OCI-LY7 (cell line): ENCODE measurements at regions not wholly inside any gene's neighbourhood (a gene's known extent, or its start where the extent isn't known, plus 50 kb on each side); places are given as distances from the start of the nearest gene placed in this dataset.

Experiments used
- EZH2phosphoT487 ChIP-seq: fragments of 200-600 bp; sonication (generic); IDR thresholded peaks from 2 replicates; pipeline ENCODE4 v1.6.1; 2018; ENCODE audit warnings: low read depth, borderline replicate concordance, mild to moderate bottlenecking, mixed run types, antibody characterized with exemption, low read length, moderate library complexity, mixed read lengths
- TF ChIP-seq, protein P1 (sequence below): fragments of 200-600 bp; sonication (generic); conservative IDR thresholded peaks from 2 replicates; pipeline ENCODE4 v1.5.1; 2014; ENCODE audit warnings: mild to moderate bottlenecking, antibody characterized with exemption, low read length, moderate library complexity, mixed read lengths

DNA sequence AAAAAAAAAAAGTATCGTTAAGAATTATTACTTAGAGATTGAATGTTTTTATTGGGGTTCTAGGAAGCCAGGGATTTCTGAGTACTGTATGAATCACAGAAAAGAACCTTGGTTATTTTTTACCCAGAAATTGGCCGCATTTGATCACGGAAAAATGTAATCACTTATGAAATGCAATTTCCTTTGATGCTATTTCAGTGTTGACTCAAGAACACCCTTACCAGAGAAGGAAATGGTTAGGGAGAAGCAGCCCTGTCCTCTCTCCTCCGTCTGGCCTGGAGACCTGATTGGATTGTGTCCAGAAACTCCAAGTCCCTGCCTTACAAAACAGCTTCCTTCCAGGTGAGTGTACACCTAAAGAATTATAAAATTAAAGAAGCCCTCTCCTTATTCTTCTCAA is 116.7 kb downstream of the MED10 start:
- TF ChIP-seq, protein P1, sequence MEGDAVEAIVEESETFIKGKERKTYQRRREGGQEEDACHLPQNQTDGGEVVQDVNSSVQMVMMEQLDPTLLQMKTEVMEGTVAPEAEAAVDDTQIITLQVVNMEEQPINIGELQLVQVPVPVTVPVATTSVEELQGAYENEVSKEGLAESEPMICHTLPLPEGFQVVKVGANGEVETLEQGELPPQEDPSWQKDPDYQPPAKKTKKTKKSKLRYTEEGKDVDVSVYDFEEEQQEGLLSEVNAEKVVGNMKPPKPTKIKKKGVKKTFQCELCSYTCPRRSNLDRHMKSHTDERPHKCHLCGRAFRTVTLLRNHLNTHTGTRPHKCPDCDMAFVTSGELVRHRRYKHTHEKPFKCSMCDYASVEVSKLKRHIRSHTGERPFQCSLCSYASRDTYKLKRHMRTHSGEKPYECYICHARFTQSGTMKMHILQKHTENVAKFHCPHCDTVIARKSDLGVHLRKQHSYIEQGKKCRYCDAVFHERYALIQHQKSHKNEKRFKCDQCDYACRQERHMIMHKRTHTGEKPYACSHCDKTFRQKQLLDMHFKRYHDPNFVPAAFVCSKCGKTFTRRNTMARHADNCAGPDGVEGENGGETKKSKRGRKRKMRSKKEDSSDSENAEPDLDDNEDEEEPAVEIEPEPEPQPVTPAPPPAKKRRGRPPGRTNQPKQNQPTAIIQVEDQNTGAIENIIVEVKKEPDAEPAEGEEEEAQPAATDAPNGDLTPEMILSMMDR = no peak
- TF ChIP-seq EZH2phosphoT487 = no peak
